ENCODE measurements at regions not wholly inside any gene's neighbourhood (a gene's known extent, or its start where the extent isn't known, plus 50 kb on each side); places are given as distances from the start of the nearest gene placed in this dataset.

DNA sequence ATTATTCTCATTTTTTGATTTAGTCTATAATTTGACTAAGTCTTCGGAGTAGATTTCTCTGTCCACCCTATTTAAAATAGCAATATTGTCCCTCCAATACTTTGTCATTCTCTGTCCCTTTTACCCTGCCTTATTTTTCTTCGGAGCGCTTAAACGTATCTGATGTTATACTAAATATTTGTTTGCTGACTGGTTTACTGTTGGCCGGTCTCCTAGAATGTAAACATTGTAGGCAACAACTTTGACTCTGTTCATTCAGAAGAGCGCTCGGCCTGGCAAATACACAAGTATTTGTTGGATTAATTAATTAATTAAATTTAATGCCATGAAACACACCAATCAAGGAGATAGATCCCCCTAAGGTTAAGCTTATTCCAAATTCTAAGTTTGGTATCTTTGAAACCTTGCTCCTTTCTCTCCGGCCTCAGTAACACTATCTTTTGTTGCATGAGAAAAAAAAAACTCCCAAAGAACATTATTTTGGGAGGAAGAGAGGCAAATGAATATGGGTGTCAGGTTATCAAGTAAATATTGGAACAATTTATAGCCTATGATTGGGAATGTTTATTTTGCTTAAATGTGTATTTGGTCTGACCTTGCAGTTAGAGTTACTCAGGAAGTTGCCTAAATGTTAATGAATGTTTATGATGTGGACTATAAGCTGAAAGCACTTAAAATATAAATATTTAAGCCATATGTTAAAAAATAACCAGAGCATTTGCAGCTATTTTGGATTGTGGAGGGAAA lies 231.1 kb downstream of the SOX4 start:
- DNase-seq: no peak

DNA sequence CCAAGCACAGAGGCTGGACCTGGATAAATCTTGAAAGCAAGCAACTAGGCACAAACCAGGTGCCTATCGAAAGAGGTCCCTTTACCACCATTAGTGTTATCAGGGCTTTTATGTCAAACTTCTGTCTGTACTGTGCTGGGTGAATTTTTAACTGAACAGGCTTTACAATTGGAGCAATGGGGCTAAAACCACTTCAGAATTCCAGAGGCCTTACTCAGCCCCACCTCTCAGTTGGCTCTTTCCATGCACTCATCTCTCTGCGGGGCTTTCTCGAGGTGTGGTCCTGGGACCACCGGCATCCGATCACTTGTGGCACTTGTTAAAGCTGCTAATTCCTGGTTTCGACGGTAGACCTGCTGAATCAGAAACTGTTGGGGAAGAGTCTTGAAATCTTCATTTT lies 232.5 kb downstream of the SOX4 start:
- DNase-seq: no peak

DNA sequence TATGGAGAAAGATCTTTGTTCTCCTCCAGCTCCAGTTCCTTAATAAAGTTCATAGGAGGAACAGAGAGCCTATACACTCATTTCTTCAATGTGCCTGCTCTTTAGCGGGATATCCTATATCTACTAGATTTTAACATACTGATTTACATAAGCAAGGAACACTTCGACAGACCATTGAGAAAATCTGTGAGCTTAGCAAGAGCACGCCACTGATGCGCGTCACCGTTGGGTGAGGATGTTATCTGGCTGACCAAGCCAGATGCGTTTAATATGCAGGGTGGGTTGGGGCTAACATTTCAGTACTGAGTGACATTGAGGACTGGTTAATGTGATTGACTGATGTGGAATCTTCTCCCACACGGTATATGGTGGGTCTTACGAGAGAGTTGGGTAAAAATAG lies 233.4 kb downstream of the SOX4 start:
- no peak for DNase-seq

DNA sequence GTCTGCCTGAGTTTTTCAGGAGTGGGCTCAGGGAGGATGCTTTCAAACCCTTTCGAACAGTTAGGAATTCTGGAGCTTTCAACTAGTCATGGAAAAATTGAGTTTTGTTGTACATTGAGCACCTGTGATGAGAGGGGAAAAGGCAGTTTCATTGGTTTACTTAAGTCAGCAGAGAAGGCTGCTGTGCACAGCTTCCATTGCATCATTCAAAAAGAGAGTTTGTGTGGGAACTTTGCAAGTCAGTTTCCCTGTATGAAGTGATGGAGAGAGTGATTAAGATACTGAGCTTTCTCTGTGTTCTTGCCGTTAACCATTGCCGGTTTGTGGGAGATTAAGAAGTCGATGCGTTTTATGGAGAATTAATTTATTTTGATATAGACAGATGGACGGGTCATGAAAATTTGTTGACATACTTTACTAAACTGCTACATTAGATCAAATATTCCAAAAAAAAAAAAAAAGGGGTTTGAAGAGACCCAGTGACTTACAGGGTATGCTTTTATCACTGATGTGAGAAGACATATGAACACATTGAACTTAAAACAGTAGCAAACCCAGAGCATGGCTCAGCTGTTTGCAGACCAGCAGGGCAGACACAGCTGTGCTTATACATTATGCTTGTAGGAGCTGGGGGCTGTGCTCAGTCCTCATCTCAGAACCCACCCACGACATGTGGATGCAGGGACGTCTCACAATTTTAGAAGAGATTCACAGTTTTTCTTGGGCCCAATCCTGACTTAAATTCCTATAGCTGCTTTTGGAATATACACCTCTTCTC lies 234.1 kb downstream of the SOX4 start:
- no peak for DNase-seq

DNA sequence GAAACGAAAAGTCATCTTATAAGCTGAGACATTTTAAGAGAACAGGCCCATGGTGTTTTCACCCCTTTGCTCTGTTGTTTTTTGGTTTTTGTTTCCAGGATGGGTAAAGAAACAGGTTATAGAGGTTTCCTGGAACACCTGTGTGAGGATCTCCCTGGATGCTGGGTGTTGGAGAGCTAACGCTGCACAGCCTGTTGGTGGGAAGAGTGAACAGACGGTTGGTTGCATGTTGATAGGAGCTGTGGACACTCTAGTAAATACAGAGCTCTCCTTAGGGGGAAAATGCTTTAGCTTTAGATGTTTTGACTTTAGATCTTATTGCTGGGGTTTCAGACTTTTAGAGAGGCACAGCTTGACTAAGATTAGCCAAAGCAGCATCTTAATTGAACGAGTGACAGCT lies 235.2 kb downstream of the SOX4 start:
- DNase-seq: no peak

DNA sequence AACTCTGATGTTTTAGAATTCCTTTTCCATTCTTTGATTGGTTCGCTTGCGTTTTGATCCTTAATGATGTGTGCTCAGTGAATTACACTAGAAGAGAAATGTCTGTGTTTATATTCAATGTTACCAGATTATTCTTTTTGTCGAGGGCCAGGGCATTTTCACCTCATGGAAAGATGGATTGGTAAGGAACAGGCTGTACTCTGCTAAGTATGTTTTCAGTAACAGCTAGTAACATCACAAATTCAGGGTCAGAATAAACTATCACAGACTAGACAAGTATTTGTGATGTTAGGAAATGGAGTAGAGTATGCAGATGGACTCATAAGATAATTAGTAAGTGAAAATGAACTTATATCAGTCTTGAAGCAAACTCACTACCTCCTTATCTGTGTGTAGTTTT lies 235.6 kb downstream of the SOX4 start:
- no peak for DNase-seq

DNA sequence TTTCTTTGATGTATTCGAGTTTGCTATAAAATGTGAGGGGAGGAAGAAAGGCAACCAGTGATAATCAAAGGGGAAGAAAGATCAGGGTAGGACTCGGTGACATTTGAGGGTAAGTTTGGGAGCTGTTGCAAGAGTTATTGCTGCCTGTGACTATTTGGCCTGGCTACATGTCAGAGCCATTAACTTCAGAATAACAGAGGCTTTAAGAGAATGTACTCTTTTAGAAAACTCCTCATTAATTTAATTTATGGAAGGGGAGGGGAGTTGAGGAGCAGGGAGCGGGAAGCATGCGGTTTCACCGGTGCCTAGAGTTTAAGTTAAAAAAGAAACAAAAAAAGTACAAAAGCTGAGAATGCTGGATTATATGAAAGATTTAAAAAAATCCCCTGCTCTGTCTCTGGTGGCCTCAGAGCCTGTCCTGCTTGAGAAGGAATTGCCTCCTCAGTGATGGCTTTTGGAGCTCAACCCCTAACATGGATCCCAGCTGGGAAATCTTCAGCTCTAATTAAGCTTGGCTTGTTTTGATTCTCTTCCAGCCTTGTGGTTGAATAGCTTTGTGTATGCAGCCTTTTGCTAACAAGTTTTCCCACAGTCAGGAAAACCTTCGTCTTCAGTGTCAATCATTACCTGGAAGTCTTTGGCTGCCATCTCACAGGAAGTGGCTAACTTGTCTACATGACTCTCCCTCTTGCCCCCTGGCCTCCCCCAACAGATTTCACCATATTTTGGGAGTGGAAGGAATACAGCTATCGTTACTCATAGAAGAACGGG lies 238.2 kb downstream of the SOX4 start:
- no peak for DNase-seq

DNA sequence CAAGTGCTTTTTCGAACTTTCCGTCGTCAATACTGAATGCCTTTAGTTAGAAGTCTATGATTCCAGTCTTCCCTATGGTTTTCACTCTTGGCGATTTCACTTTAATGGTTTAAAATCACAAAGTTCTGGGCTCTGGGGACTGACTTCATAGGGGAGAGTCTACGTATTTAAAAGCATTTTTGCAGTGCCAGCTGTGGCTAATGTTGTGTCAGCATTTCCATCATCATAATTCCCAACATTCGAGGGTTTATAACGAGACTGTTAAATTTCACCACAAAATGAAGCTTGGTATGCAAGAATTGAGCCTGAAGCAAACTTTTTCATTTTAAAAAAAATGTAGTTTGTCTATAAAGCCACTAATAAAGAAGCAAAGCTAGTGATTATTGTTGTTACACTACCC lies 242.7 kb downstream of the SOX4 start:
- DNase-seq: no peak

DNA sequence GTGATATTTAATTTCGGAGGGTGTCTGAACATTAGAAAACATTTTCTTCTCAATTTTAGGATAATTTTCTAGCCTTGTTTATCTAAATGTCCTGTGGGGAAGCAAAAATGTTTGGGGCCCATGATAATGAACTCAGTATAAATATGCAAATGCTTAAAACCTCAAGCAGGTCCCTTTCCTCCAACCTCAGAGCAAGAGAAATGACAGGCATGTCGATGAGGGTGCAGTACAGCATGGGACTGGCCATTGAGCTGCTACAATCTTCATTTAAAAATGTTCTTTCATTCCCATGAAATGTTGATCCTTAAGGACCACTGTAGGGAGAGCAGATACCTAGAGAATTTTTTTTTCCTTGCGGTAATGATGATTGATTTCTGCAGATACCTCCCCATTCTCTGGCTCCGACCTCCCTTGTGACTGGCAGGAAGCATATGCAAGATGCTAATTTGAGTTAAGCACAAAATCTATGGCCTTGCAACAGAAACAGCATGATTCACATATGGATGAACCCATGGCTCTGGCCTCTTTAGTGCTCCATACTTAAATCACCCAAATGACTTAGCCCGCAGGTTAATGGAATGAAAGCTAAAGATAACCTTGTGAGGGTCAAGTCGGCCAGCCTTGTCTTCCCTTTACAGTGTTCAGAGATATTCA lies 243.3 kb downstream of the SOX4 start:
- DNase-seq: no peak

DNA sequence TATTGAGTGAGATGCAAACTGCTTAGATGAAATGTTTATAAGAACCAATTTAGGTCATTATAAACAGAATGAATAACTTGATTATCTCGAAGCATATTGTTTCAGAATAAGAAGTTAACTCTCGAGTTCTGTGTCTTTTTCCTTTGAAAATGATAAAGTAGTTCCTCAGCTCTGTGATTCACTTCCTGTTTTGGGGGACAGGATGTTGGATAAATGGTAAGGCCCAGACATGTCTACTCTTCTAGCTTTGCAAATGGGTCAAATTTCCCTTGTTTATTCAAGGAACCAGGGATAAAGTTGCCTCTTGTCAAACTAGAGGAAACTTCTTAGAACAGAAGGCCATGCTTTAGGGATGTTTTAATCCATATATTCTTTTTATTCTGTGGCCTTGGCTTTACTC lies 246.9 kb downstream of the SOX4 start:
- no peak for DNase-seq

DNA sequence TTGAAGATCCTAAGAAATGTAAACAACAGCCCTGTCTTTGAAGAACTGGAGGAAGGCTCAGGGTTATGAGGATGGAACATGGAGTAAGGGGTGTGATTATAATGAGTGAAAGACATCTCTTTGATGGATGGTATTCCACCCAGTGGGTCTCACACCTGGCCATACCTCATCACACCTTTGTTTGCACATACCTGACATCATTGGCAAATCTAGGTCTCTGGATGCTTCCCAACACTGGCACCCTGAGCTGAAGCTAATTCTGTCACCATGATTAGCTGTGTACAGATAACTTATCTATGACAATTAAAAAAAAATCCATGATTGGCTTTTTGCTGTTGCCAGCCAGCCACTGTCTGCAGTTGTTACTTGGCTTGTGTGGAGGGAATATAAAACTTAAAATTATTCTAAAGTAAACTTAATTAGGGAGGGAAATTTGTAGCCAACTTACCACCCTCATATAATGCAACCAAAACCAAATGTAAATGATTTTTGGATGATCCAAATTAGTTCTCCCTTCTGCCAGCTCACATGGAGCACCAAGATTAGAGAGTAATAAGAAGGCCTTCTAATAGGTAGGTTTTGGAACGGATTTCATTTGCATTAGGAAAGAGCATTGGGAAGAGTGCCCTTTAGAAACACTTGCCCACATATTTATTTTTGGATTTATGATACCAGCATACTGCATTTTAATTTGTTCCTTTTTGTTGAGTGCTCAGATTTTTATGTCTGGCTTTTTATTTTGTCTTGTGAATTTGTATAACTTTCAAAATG lies 249.5 kb downstream of the SOX4 start:
- no peak for DNase-seq

DNA sequence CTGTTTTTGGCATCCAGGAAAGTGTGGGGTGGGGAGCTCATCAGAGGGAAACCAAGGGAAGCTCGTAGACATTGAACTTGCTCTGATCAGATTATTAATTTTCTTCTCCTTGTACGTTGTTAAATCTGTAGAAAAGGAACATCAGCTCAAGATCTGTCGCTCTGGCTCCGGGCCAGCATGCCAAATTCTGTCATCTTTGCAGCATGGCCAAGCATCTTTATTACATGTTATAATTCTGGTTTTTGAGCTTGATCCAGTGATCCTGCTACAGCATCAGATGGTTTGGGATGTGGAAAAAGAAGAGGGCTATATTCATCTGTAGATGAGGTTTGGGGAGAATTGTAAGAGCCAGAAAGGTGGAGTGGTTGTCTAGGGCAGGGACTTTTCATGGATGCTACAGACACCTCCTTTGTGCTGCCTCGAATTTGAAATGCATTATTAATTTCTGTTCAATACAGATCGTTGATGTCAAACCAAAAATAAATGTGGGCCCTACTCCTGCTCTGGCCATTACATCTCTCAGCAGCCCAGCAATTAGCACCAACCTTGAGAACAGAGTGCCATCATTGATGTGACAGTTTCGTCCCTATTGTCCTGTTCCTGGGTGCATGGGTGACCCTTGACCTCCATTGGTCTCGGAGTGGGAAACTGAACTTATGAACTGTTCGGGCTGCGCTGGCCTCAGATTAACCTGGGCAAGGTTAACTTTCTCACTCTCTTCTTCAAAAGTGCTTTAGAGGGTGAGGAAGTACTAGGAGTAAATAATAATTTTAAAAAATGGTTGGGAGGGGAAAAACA lies 250.8 kb downstream of the SOX4 start:
- no peak for DNase-seq

DNA sequence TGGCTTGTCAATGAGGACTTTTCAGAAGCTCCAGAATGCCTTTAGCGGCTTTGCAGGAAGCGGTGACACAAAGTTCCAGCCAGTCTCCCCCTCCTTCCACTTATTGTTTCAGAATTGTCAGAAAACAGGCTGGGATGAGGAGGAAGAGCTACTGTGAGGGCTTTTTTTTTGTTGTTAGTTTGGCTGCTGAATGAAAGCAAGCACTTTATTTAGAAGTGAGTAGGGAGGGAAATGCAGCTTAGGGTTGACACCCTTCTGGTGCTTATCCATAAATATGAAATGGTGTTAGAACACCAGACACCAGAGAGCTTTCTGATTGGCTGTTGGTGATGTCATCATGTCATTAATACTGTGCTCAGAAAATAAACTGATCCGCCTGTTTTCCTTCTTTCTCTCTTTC lies 251.5 kb downstream of the SOX4 start:
- DNase-seq: no peak

DNA sequence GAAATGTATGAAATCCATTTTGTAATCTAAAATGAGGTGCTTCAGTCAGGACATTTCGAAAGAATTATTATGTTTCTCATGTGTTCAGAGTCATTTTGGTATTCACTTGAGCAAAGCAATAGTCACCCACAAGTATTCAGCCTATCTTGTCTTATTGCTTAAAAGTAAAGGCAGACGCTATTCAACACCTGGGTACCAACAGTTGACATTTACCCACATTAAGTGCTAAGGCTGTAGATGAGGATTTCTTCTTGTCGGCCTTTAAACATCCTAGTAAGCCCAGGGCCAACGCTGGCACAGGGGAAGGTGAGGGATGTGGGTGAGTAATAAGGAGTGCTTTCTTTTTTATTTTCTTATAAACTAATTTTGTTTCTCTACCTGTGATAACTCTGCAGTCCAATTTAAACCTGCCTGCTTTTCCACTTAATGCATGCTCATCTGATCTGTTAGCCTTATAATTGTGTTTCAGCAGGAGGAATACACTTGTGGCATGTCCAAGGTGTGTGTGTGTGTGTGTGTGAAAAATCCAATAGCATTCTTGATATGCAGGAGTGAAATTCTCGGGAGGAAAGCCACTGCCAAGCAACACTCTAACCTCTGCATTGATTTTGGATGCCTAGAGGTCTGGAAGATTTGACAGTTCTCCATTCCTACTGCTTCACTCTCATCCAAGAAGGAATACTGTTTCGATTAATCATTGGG lies 252.0 kb downstream of the SOX4 start:
- DNase-seq: no peak

DNA sequence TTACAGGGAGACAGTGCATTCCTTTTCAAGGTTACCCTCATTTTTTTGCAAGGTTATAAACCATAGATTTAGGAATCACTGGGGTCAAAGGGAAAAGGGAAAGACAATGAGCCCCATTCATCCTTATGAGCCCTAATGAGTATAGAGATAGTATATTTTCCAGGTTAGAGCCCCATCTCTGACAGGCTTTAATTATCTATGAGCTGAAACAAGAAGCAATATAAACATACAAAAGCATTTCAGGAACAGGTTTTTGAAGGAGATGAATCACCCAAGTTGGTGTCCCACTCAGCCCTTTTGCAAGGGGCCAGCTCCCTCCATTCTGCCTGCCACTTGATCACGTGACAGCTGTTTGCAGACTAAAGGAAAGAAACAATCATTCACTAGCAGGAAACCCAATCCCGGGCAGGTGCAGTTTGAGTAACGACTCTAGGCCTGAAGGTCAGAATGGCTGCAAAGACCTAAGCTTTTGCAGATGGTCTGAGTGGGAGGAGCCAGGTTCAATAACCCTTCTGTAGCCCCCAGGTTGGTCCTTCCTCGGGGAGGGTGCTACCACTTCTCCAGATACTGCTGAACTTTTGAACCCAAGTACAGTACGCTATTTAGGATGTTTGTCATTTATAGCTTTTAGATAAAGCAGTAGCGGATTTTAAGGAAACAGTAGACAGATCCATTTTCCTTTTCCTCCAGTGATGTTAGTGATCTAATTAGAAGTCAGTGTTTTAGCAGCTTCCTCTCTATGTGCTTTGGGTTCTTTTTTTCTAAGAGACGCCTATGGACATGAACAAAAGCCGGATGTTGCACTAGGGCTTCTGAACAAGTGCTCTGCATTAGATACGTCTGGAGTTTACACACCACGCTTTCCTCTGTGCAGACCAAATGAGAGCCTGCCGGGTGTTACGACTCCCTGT lies 253.2 kb downstream of the SOX4 start:
- DNase-seq: peak in 1 of 2 donors; percentile 6

DNA sequence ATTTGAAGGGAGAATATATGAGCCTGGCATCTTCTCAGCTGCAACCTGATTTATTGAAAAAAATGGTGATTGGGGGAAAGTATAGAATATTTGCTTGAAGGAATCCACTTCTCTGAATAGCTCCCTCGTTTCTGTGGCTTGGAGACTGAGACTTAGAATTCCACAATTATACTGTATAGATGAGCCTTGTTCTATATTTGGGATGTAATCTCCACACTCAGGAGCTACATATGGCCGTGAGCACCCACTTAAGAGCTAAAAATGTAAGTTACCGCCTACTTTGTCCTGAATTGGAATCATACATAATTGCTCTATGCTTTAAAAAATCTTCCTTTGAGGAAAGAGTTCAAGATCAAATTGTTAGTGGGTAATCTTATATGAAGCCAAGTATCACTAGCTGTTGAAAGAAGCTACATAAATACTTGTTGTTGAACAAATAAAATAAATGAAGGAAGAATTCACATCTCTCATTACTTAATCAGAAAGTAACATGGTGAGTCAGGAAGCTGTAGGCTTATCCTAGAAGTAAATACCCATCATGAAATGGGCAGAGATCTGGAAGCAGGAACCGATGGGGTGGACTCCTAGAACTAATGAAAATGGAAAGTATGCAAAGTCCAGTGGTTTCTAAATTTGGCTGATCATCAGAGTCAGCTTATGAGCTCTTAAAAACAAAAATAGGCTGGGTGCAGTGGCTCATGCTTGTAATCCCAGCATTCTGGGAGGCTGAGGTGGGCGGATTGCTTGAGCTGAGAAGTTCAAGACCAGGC lies 254.3 kb downstream of the SOX4 start:
- DNase-seq: no peak

DNA sequence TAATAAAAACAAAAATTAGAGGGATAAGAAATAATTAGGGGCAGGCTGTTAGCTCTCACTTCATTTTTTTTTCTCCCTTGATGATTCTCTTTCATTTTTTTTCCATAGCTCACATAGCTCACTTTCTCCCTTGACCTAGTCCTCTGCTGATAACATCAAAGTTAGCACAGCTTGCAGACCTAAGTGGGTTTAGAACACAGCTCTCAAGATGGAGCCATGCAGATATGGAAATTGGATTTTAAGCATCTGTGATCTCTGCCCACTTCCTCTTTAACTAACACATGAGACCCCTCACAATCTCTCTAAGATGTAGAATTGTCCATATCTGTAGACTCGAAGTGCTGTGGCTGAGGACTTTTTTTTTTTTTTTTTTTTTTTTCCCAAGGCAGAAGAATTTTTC lies 257.1 kb downstream of the SOX4 start:
- no peak for DNase-seq

DNA sequence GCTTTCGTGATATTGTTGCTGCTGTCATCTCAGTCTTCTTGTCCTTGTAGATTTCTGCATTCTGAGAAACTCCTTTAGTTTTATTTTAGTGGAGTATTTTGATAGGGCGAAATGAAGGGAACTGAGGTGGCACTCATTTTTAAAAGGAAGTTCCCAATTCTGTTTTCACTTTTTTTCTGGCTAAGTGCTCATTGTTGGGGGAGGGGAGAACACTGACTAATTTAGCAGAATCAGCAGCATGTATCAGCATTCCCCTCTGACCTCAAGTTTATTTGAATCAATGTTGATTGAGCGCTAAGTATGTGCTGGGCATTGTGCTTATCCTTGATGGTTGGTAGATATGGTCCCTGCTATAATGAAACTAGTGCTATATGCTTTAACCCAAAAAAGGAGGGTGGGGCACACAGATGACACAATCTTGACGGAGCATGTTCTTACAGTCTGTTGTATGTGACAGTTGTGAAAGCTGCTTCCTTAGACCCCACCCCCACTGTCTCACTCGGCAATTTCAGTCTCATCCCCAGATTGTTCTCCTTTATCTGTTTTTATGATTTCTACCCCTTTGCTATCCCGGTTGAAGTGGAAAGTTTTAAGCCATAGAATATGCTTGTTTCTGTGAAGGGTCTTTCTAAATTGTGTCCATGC lies 262.4 kb downstream of the SOX4 start:
- no peak for DNase-seq

DNA sequence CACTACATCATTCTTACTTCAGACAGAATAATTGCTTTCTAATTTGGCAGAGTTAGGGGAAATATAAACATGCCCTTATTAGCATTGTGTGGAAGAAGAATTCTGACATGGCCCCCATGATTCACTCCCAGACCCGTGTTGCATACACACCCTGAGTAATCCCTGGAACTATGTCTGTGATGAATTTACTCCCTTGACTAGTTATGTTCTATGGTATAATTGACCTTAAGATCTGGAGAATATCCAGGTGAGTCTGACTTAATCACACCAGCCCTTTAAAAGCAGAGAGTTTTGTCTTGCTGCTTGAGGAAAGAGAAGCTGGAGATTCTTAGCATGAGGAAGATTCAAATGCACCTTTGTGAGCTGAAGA lies 262.9 kb downstream of the SOX4 start:
- no peak for DNase-seq
